ENCODE measurements at regions not wholly inside any gene's neighbourhood (a gene's known extent, or its start where the extent isn't known, plus 50 kb on each side); places are given as distances from the start of the nearest gene placed in this dataset.

GRCh38 chr15:101562428-101563059 lies 73.0 kb upstream of the PCSK6 start:
- DNase-seq (ENCODE audit: low read depth): no peak
- no peak overlapping the region for H3K4me3 ChIP-seq (ENCODE audit: low read depth, low read length)
- in situ Hi-C loops (cut with HindIII; ENCODE audit: low sequenced_read_pairs): loop anchor here (5.0 kb wide), 1 partner anchor 45 kb away; no protein-coding TSS in a partner anchor
- no peak for TF ChIP-seq CTCF (IDR thresholded peaks at IDR 0.05; ENCODE audit: low read depth, low read length, missing control alignments)

- DNase-seq (ENCODE audit: low read depth): no peak
- no peak for TF ChIP-seq CTCF (IDR thresholded peaks at IDR 0.05; ENCODE audit: low read depth, low read length, missing control alignments)
- in situ Hi-C loops (cut with HindIII; ENCODE audit: low sequenced_read_pairs): loop anchor here (5.0 kb wide), 1 partner anchor 46 kb away; no protein-coding TSS in a partner anchor
- H3K4me3 ChIP-seq (ENCODE audit: low read depth, low read length): no peak overlapping the region
Observed at GRCh38 chr15:101561584-101561906, 72.0 kb upstream of the PCSK6 start.

- no peak for DNase-seq (ENCODE audit: low read depth)
- in situ Hi-C loops (cut with HindIII; ENCODE audit: low sequenced_read_pairs): loop anchor here (5.0 kb wide), 1 partner anchor 46 kb away; no protein-coding TSS in a partner anchor
- no peak for TF ChIP-seq CTCF (IDR thresholded peaks at IDR 0.05; ENCODE audit: low read depth, low read length, missing control alignments)
- H3K4me3 ChIP-seq (ENCODE audit: low read depth, low read length): no peak overlapping the region
Observed at GRCh38 chr15:101560722-101561583, 71.4 kb upstream of the PCSK6 start.

- no peak overlapping the region for H3K4me3 ChIP-seq (ENCODE audit: low read depth, low read length)
- DNase-seq (ENCODE audit: low read depth): no peak
- in situ Hi-C loops (cut with HindIII; ENCODE audit: low sequenced_read_pairs): loop anchor here (5.0 kb wide), 1 partner anchor 47 kb away; no protein-coding TSS in a partner anchor
- TF ChIP-seq CTCF (IDR thresholded peaks at IDR 0.05; ENCODE audit: low read depth, low read length, missing control alignments): no peak
Observed at GRCh38 chr15:101559952-101560351, 70.4 kb upstream of the PCSK6 start.

- in situ Hi-C loops (cut with HindIII; ENCODE audit: low sequenced_read_pairs): no loop called here
- TF ChIP-seq CTCF (IDR thresholded peaks at IDR 0.05; ENCODE audit: low read depth, low read length, missing control alignments): no peak
- no peak for DNase-seq (ENCODE audit: low read depth)
- H3K4me3 ChIP-seq (ENCODE audit: low read depth, low read length): no peak overlapping the region
Observed at GRCh38 chr15:101558221-101558941, 68.9 kb upstream of the PCSK6 start.

GRCh38 chr15:101556273-101556672 lies 66.8 kb upstream of the PCSK6 start:
- in situ Hi-C loops (cut with HindIII; ENCODE audit: low sequenced_read_pairs): no loop called here
- H3K4me3 ChIP-seq (ENCODE audit: low read depth, low read length): no peak overlapping the region
- TF ChIP-seq CTCF (IDR thresholded peaks at IDR 0.05; ENCODE audit: low read depth, low read length, missing control alignments): no peak
- DNase-seq (ENCODE audit: low read depth): no peak
